ENCODE measurements at regions not wholly inside any gene's neighbourhood (a gene's known extent, or its start where the extent isn't known, plus 50 kb on each side); places are given as distances from the start of the nearest gene placed in this dataset.
A peak's percentile ranks its signal among the peaks of the same experiment; 100 is the strongest.

- Histone ChIP-seq H3K9ac (ENCODE audit: low read length) (no peak overlapping the region), H2AFZ (ENCODE audit: low read length) (no peak overlapping the region), H3K27ac (ENCODE audit: low read length) (no peak overlapping the region), H3K9me3 (ENCODE audit: low read length) (no peaks in the 10 kb centered on the region), H3K27me3 (ENCODE audit: low read length) (no peaks in the 10 kb centered on the region), H3K4me3 (ENCODE audit: low read length) (no peak overlapping the region), H3K79me2 (ENCODE audit: low read length) (no peaks in the 10 kb centered on the region), H3F3A (ENCODE audit: low read length, unreplicated experiment) (no peaks in the 10 kb centered on the region), H3K4me2 (ENCODE audit: low read length) (no peak overlapping the region), H3K4me1 (ENCODE audit: insufficient read depth, low read length) (no peaks in the 10 kb centered on the region), H3K9me2 (replicated peaks; ENCODE audit: low read length) (no peaks in the 10 kb centered on the region), H4K20me1 (ENCODE audit: low read length) (no peaks in the 10 kb centered on the region), H3K36me3 (ENCODE audit: low read depth, low read length) (no peaks in the 10 kb centered on the region)
- intact Hi-C loops (cut with micrococcal nuclease), result no loop called here
- ATAC-seq (no peak), DNase-seq (no peak)
- TF ChIP-seq CTCF (conservative IDR thresholded peaks at IDR 0.05; ENCODE audit: low read depth, low read length), result no peak
- TF ChIP-seq EZH2phosphoT487 (IDR thresholded peaks at IDR 0.05; ENCODE audit: borderline replicate concordance, low read length), result no peak
- no peak for TF ChIP-seq EZH2 (IDR thresholded peaks at IDR 0.05; ENCODE audit: low read length, unreplicated experiment)
- ChIA-PET POLR2A (ENCODE audit: unreplicated experiment) (interaction anchor here (0.6 kb wide), 1 partner anchor 94 kb away, joined by 20 read pairs; no protein-coding TSS in a partner anchor), CTCF (no interaction called here)
- BruUV-seq (replicated peaks), result no TSS peak
These were observed 261.7 kb downstream of the CHRM3 start for GRCh38 chr1:239647964-239648632.

GRCh38 chr1:239655023-239655422 is 268.7 kb downstream of the CHRM3 start:
- Histone ChIP-seq H3K9me3 (ENCODE audit: low read length) (no peaks in the 10 kb centered on the region), H3K4me2 (ENCODE audit: low read length) (no peak overlapping the region), H4K20me1 (ENCODE audit: low read length) (no peaks in the 10 kb centered on the region), H3K27me3 (ENCODE audit: low read length) (no peaks in the 10 kb centered on the region), H3K9ac (ENCODE audit: low read length) (no peak overlapping the region), H2AFZ (ENCODE audit: low read length) (no peak overlapping the region), H3F3A (ENCODE audit: low read length, unreplicated experiment) (no peaks in the 10 kb centered on the region), H3K4me3 (ENCODE audit: low read length) (no peak overlapping the region), H3K4me1 (ENCODE audit: insufficient read depth, low read length) (no peaks in the 10 kb centered on the region), H3K36me3 (ENCODE audit: low read depth, low read length) (no peaks in the 10 kb centered on the region), H3K9me2 (replicated peaks; ENCODE audit: low read length) (no peaks in the 10 kb centered on the region), H3K79me2 (ENCODE audit: low read length) (no peaks in the 10 kb centered on the region), H3K27ac (ENCODE audit: low read length) (no peak overlapping the region)
- intact Hi-C loops (cut with micrococcal nuclease), result no loop called here
- ATAC-seq (no peak), DNase-seq (no peak)
- ChIA-PET CTCF (no interaction called here), POLR2A (ENCODE audit: unreplicated experiment) (no interaction called here)
- no TSS peak for BruUV-seq (replicated peaks)
- TF ChIP-seq EZH2phosphoT487 (IDR thresholded peaks at IDR 0.05; ENCODE audit: borderline replicate concordance, low read length) (no peak), CTCF (conservative IDR thresholded peaks at IDR 0.05; ENCODE audit: low read depth, low read length) (no peak), EZH2 (IDR thresholded peaks at IDR 0.05; ENCODE audit: low read length, unreplicated experiment) (no peak)

- ChIA-PET CTCF (no interaction called here), POLR2A (ENCODE audit: unreplicated experiment) (no interaction called here)
- H3K4me2 ChIP-seq (ENCODE audit: low read length), result no peak overlapping the region
- no peaks in the 10 kb centered on the region for H3K79me2 ChIP-seq (ENCODE audit: low read length)
- H3F3A ChIP-seq (ENCODE audit: low read length, unreplicated experiment), result no peaks in the 10 kb centered on the region
- TF ChIP-seq CTCF (conservative IDR thresholded peaks at IDR 0.05; ENCODE audit: low read depth, low read length) (no peak), EZH2 (IDR thresholded peaks at IDR 0.05; ENCODE audit: low read length, unreplicated experiment) (no peak), EZH2phosphoT487 (IDR thresholded peaks at IDR 0.05; ENCODE audit: borderline replicate concordance, low read length) (no peak)
- H3K36me3 ChIP-seq (ENCODE audit: low read depth, low read length), result no peaks in the 10 kb centered on the region
- DNase-seq (peak; percentile 23), ATAC-seq (no peak)
- no peaks in the 10 kb centered on the region for H3K4me1 ChIP-seq (ENCODE audit: insufficient read depth, low read length)
- H3K9ac ChIP-seq (ENCODE audit: low read length), result no peak overlapping the region
- no peak overlapping the region for H3K4me3 ChIP-seq (ENCODE audit: low read length)
- no TSS peak for BruUV-seq (replicated peaks)
- no peak overlapping the region for H2AFZ ChIP-seq (ENCODE audit: low read length)
- no peaks in the 10 kb centered on the region for H3K9me3 ChIP-seq (ENCODE audit: low read length)
- intact Hi-C loops (cut with micrococcal nuclease), result no loop called here
- H4K20me1 ChIP-seq (ENCODE audit: low read length), result no peaks in the 10 kb centered on the region
- no peak overlapping the region for H3K27ac ChIP-seq (ENCODE audit: low read length)
- H3K27me3 ChIP-seq (ENCODE audit: low read length), result no peaks in the 10 kb centered on the region
- H3K9me2 ChIP-seq (replicated peaks; ENCODE audit: low read length), result no peaks in the 10 kb centered on the region
These were observed 270.9 kb downstream of the CHRM3 start for GRCh38 chr1:239657291-239657690.

All from PC-3 (cell line).